Left ventricle myocardium superior (tissue), 1 donor: ENCODE measurements at regions not wholly inside any gene's neighbourhood (a gene's known extent, or its start where the extent isn't known, plus 50 kb on each side); places are given as distances from the start of the nearest gene placed in this dataset.
A peak's percentile ranks its signal among the peaks of the same experiment; 100 is the strongest.

ENCODE experiments used
- ATAC-seq: fragments of 200-7000 bp; cut with Tn5 transposase; one replicate; pipeline ENCODE4 v1.9.1; 2020; ENCODE audit warnings: mild to moderate bottlenecking, moderate library complexity
- DNase-seq: peaks from one replicate; pipeline ENCODE4 v3.0.0-alpha.2; 2020
- intact Hi-C: fragments of 100-400 bp; cut with micrococcal nuclease; formaldehyde crosslinking; loops from one replicate; pipeline ENCODE4 v1.11.0; 2022
- donor health status: DM: no; HTN: yes; CAD: no; lungs with severe emphysema.

DNA sequence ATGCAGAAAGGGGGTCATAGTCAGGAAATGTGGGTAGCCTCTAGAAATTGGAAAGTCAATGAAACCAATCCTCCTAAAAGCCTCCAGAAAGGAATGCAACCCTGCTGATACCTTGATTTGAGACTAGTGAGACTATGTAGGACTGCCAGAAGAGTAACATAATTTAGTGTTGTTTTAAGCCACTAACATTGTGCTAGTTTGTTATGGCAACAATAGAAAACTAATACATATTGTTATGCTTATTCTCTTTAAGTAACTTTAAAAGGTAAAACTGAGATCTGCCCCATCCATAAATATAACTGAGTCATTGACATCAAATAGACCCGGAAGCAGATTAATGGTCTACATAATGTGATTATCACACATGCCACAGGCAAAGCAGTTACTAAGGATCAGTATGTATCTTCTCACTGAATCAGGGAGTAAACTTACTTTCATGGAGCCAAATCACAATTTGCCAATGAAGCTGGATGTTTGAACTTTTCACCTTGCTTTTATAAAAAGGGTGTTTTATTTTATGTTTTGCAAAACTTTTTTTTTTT is 146.4 kb upstream of the TMEM106B start:
- no peak for ATAC-seq
- intact Hi-C loops: loop anchor here (5.0 kb wide), 1 partner anchor 258 kb away; no protein-coding TSS in a partner anchor
- no peak for DNase-seq

DNA sequence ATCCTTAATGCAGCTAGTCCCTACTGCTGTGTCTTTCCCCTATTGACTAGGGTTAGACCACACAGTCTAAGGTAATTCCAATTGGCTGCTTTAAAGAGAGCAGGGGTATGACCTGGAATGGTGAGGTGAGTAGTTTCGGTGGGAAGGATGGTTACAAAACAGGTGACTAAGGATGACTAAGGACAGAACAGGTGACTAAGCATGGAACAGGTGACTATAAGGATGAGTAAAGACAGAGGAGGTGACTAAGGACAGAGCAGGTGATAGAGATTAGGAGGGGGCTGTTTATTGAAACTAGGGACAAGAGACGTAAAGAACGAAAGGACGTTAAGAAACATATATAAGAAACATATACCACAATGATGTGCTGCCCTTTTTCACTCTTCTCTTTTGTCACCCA is 145.1 kb upstream of the TMEM106B start:
- intact Hi-C loops: loop anchor here (5.0 kb wide), 1 partner anchor 256 kb away; no protein-coding TSS in a partner anchor
- ATAC-seq (no peak), DNase-seq (no peak)

GRCh38 chr7:12066521-12066920 is 144.6 kb upstream of the TMEM106B start:
- DNase-seq (no peak), ATAC-seq (no peak)
- intact Hi-C loops: loop anchor here (5.0 kb wide), 1 partner anchor 256 kb away; no protein-coding TSS in a partner anchor

- intact Hi-C loops: loop anchor here (5.0 kb wide), 1 partner anchor 255 kb away; no protein-coding TSS in a partner anchor
- peak; percentile 57 for ATAC-seq
- no peak for DNase-seq
Measured at GRCh38 chr7:12067156-12067831, 143.8 kb upstream of the TMEM106B start.

- ATAC-seq (no peak), DNase-seq (no peak)
- intact Hi-C loops: loop anchor here (5.0 kb wide), 1 partner anchor 253 kb away; no protein-coding TSS in a partner anchor
Measured at GRCh38 chr7:12069757-12070156, 141.3 kb upstream of the TMEM106B start.

GRCh38 chr7:12074889-12075288 is 136.2 kb upstream of the TMEM106B start:
- intact Hi-C loops: no loop called here
- ATAC-seq (no peak), DNase-seq (no peak)

DNA sequence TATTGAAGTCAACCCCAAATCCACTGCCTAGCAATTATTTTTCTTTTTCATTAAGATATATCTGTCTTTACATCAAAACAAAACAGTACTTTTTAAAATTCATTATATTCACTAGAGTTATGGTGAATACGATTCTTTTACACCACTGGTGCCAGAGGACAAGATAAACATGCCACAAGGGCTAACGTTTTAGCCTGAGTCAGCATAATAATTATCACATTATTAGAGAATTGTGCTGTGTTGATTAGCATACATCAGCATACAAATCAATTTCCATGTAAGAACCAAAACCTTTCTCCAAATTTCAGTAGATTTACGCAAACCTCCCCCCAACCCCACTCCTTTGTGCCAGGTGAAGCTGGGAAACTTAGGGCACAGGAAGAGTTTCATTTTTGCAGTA is 131.1 kb upstream of the TMEM106B start:
- no peak for DNase-seq
- intact Hi-C loops: no loop called here
- no peak for ATAC-seq

DNA sequence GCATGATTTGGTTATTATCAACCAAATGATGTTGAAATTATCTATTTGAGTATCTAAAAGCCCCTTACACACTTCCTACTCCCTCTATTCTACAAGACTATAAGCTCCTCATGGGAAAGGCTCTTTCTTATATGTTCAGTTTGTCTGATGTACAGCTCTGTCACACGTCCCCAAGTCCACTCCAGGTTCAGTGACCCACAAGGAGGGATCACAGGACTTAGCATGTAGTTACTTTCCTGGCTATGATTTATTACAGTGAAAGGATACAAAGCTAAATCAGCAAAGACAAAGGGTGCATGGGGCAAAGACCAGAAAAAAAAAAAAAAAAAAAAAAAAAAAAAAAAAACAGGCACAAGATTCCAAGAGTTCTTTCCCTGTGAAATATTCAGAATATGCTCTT is 125.6 kb upstream of the TMEM106B start:
- intact Hi-C loops: no loop called here
- no peak for ATAC-seq
- no peak for DNase-seq

DNA sequence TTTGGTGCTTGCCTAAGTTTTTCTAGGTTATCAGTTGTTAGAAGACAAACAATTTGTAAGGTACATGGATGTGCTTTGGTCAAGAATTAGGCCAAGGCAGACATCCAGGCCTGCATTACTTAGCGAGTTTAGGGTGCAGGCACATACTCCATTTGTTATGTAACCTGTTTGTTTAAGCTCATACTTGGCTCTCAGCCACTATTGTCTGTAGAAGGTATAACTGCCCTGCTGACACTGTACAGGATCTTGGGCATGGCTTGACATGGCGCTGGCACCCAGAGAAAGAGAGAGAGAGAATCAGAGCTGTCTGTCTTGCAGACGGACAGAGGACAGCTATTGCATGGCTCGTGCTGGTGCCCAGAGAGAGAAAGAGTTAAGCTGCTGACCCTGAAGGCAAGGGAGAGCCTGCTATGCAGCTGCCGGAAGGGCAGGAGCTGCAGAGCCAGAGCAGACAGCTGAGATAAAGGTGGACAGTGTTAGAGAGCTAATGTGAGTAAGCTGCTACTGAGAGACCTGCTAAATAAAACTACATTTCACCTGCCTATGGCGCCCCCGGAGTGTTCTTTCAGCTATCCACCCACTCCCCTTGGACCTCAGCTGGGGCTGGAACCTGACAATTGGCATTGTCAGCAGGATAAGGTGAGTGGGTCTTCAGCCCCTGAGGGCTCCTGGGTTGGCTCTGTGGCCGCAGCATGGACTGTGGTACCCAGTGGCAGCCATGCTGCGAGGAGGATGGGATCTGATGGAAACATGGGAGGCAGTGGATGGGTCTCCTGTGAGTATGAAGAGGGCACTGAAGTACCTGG is 120.9 kb upstream of the TMEM106B start:
- intact Hi-C loops: no loop called here
- no peak for DNase-seq
- ATAC-seq: no peak

GRCh38 chr7:12090757-12091221 is 120.3 kb upstream of the TMEM106B start:
- intact Hi-C loops: no loop called here
- no peak for DNase-seq
- no peak for ATAC-seq

DNA sequence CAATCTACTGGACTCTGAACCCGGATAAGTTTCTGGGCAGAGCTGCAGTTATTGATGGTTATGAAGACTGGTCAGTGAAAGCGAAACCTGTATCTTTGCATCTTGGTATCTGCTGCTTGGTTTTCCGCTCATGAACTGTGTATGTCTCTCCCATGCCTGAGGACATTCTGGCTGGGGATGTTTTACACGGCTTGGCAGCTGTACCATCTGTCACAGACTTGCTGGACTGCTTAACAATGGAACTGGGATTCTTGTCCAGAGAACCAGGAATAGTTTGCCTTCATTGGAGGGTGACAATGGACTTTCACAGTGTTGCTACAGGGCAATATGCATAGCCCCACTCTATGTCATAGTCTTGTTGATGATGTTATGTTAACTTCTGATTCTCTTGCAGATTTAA is 119.9 kb upstream of the TMEM106B start:
- intact Hi-C loops: no loop called here
- DNase-seq (no peak), ATAC-seq (no peak)

DNA sequence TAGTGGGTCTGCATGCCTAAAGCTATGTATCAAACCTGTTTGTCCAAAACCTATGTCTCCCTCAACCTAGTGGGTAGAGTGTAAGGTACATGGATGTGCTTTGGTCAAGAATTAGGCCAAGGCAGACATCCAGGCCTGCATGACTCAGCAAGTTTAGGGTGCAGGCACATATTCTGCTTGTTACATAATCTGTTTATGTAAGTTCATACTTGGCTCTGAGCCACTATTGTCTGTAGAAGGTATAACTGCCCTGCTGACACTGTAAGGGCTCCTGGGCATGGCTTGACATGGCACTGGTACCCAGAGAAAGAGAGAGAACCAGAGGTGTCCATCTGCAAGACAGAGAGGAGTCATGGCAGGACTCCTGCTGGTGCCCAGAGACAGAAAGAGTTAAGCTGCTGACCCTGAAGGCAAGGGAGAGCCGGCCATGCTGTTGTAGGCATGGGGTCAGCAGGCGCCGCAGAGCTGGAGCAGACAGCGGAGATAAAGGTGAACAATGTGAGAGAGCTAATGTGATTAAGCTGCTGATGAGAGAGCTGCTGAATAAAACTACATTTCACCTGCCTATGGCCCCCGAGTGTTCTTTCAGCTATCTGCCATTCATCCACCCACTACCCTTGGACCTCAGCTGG is 118.5 kb upstream of the TMEM106B start:
- DNase-seq (no peak), ATAC-seq (no peak)
- intact Hi-C loops: no loop called here

DNA sequence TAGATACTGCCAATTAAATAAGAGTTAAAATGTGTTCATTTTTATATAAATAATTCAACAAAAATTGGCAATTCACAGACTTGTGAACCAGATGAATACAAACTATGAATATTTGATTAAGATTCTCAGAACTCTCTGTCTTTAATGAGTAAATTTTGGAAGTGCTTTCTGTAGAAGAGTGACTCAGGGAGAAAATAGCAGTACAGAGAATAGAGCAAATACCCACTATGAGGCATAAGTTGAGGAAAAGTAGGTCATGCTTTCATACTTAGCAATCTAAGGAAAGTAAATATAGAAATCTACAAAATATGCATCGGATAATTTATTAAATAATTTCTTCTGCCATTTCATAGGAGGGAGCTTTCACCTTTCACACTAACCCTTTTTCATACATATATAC is 117.7 kb upstream of the TMEM106B start:
- intact Hi-C loops: no loop called here
- DNase-seq (no peak), ATAC-seq (no peak)

DNA sequence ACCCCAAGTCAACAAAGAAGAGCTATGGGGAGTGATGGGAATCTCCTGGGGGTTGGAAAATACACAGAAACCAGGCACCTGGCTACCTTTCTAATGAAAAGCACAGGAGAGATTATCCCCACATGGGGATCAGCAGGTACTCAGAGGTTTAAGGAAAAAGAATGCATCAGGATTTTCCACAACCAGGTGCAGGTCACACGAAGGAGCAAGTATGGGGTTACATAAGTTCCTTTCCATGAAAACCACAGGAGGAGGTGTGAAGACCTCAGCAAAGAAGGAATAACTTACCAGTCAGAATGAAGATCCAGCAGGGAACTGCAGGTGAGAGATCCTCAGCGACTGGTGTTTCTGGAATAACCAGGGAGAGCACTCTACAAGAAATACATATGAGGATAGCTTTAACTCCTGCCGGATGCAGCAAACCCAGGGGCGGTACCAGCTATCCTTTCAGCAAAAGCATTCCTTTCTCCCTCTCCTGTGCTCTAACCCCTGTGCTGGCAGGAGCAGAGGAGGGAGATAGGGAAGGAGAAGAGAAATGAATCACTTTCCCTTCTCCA is 116.7 kb upstream of the TMEM106B start:
- intact Hi-C loops: no loop called here
- no peak for ATAC-seq
- DNase-seq: no peak

DNA sequence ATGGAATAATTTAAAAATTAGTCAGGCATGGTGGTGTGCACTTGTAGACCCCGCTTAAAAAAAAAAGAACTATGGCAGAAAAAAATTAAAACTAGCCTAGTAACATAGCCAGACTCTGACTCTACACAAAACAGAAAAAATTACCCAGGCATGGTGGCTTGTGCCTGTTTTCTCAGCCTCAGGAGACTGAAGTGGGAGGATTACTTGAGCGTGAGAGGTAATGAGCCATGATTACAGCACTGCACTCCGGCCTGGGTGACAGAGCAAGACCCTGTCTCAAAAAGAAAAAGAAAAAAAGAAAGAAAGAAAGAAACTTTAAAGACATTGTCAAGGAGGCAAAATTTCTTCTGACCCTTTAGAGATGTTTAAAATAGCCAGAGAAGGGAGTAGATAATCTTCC is 109.0 kb upstream of the TMEM106B start:
- intact Hi-C loops: no loop called here
- ATAC-seq: no peak
- DNase-seq: no peak

DNA sequence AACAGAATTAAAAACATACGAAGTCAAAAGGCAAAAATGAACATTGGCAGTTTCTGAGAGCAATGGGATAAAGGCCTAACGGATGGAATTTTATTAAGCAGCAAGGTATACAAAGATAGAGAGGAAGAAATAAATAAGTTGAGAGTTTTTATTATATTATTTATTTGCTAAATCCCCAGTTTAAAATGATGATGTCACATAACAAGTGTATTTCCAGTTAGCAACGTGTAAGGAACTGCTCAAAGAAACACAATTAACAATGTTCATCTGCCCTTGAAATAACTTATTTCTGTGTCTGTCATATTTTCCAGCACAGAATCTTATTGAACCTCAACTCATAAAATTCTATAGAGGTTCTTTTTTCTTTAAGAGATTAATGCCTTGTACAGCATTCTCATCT is 108.6 kb upstream of the TMEM106B start:
- intact Hi-C loops: no loop called here
- DNase-seq (no peak), ATAC-seq (no peak)

DNA sequence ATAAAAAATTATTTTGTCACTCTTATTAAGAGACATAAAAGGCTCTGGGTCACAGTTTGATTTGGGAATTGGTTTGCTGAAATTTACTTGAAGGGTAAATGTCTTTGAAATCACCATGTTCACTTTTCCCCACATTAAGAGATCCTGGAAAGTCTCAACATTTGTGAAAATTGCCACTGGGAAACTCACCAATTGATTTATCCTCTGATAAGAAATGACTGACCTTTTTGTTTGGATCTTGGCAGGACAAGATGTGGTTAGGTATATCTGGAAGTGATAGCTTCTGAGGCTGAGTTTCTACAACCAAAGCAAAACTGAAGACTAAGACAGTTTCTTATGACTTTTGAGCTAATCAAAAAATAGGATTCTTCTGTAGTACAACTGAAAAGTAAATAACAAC is 107.1 kb upstream of the TMEM106B start:
- DNase-seq: no peak
- ATAC-seq: no peak
- intact Hi-C loops: no loop called here

- intact Hi-C loops: no loop called here
- DNase-seq: no peak
- ATAC-seq: no peak
Measured at GRCh38 chr7:12107381-12107780, 103.7 kb upstream of the TMEM106B start.

- DNase-seq (no peak), ATAC-seq (no peak)
- intact Hi-C loops: no loop called here
Measured at GRCh38 chr7:12107841-12108254, 103.2 kb upstream of the TMEM106B start.

DNA sequence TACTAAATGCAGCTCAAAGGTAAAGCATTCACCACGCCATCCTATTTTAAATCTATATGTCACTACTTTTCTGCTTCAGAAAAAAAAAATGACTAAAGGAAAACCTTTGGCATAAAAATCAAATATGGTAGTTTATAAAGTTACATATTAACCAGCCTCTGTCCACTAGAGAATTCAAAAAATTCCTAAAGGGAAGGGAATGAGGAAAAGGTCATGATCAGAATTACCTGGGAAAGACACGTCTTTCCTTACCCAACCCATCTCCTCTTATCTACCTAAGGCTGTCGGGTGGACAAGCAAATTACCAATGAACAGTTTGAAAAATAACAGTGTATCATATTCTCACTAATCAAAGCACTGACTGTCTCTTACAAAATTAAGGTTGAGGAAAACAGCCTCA is 100.7 kb upstream of the TMEM106B start:
- intact Hi-C loops: no loop called here
- DNase-seq (no peak), ATAC-seq (no peak)
